Tibial nerve (tissue), 4 donors: ENCODE measurements at regions not wholly inside any gene's neighbourhood (a gene's known extent, or its start where the extent isn't known, plus 50 kb on each side); places are given as distances from the start of the nearest gene placed in this dataset.

Experiments used
- CTCF ChIP-seq, 5 experiments: fragments of 200-600 bp in 3 of 5; fragments of 450-650 bp in 2 of 5; sonication (generic) in 3 of 5; IDR thresholded peaks; one replicate each; pipeline ENCODE4 v1.5.1; 2016 to 2019; ENCODE audit warnings: antibody characterized with exemption in 5 of 5, mild to moderate bottlenecking in 3 of 5, moderate library complexity in 2 of 5
- EP300 ChIP-seq, 2 donors: sonication (generic); formaldehyde crosslinking; IDR thresholded peaks; one replicate each; pipeline ENCODE4 v1.6.1; 2017; ENCODE audit warnings: antibody characterized with exemption in 2 of 2, mild to moderate bottlenecking in 1 of 2

- TF ChIP-seq CTCF (IDR thresholded peaks at IDR 0.05) (no peak), EP300 (IDR thresholded peaks at IDR 0.05) (no peak)
These were observed 1014.1 kb downstream of the TBL1XR1 start for GRCh38 chr3:176183181-176183580.
